K562 (cell line): ENCODE measurements at regions not wholly inside any gene's neighbourhood (a gene's known extent, or its start where the extent isn't known, plus 50 kb on each side); places are given as distances from the start of the nearest gene placed in this dataset.
A peak's percentile ranks its signal among the peaks of the same experiment; 100 is the strongest.

Source experiments
- ATF6 ChIP-seq: sonication (generic); formaldehyde crosslinking; IDR thresholded peaks from 2 replicates; pipeline ENCODE4 v1.4.0; 2020; ENCODE audit warnings: mild to moderate bottlenecking, missing genetic modification reagents
- CBX1 ChIP-seq: sonication (generic); IDR thresholded peaks from 2 replicates; pipeline ENCODE4 v1.6.1; 2016; ENCODE audit warnings: antibody characterized with exemption, low read depth, mild to moderate bottlenecking
- DPF2 ChIP-seq: fragments of 450-650 bp; IDR thresholded peaks from 2 replicates; pipeline ENCODE4 v1.6.1; 2016
- ELF2 ChIP-seq: fragments of 250-450 bp; sonication (Bioruptor Pico); IDR thresholded peaks from 2 replicates; pipeline ENCODE4 v1.5.0; 2021; ENCODE audit warnings: mild to moderate bottlenecking
- MLLT1 ChIP-seq, 2 experiments: fragments of 450-650 bp; IDR thresholded peaks; 2 replicates each; pipeline ENCODE4 v1.6.1; 2016
- PATZ1 ChIP-seq: fragments of 250-450 bp; sonication (Bioruptor Pico); IDR thresholded peaks from 2 replicates; pipeline ENCODE4 v1.5.0; 2020; ENCODE audit warnings: mild to moderate bottlenecking, borderline replicate concordance
- PTBP1 ChIP-seq: fragments of 200-400 bp; formaldehyde crosslinking; IDR thresholded peaks from 2 replicates; pipeline ENCODE4 v1.6.1; 2017; ENCODE audit warnings: low read depth, low read length
- THAP12 ChIP-seq: fragments of 250-450 bp; sonication (Bioruptor Pico); IDR thresholded peaks from 2 replicates; pipeline ENCODE4 v1.9.0; 2021; ENCODE audit warnings: mild to moderate bottlenecking, inconsistent platforms
- ZNF354B ChIP-seq: fragments of 250-450 bp; sonication (Bioruptor Pico); IDR thresholded peaks from 2 replicates; pipeline ENCODE4 v1.4.0; 2020
- ZNF395 ChIP-seq: fragments of 200-800 bp; sonication (Bioruptor generic); IDR thresholded peaks from 2 replicates; pipeline ENCODE4 v1.6.1; 2017; ENCODE audit warnings: missing genetic modification characterization, missing compliant biosample characterization
- ZNF511 ChIP-seq: sonication (generic); formaldehyde crosslinking; IDR thresholded peaks from 2 replicates; pipeline ENCODE4 v1.8.0; 2022; ENCODE audit warnings: mild to moderate bottlenecking, missing genetic modification reagents
- ZNF518B ChIP-seq: fragments of 250-450 bp; sonication (Bioruptor Pico); IDR thresholded peaks from 2 replicates; pipeline ENCODE4 v1.5.0; 2021; ENCODE audit warnings: mild to moderate bottlenecking, moderate library complexity

- TF ChIP-seq ZNF354B (CRISPR knock-in tag) (no peak), PATZ1 (CRISPR knock-in tag) (no peak), ZNF511 (peak; percentile 57; the same call in 1 of the 2 replicates), ZNF518B (no peak), ATF6 (CRISPR knock-in tag) (no peak), ELF2 (CRISPR knock-in tag) (no peak), PTBP1 (0 out of 2 replicates have a peak, but pooled peaks have one; percentile 10), MLLT1 (IDR thresholded peaks at IDR 0.05) (peak in 1 of 2 experiments; percentile 46; a peak in 1 of 4 replicates), THAP12 (CRISPR knock-in tag) (peak; percentile 84), ZNF395 (CRISPR knock-in tag) (peak; percentile 93), CBX1 (peak; percentile 43; the same call in 1 of the 2 replicates), DPF2 (0 out of 2 replicates have a peak, but pooled peaks have one; percentile 34)
Observed at GRCh38 chr7:10779465-10780399, 193.9 kb upstream of the PHF14 start (continued).
